ENCODE measurements at regions not wholly inside any gene's neighbourhood (a gene's known extent, or its start where the extent isn't known, plus 50 kb on each side); places are given as distances from the start of the nearest gene placed in this dataset.

DNA sequence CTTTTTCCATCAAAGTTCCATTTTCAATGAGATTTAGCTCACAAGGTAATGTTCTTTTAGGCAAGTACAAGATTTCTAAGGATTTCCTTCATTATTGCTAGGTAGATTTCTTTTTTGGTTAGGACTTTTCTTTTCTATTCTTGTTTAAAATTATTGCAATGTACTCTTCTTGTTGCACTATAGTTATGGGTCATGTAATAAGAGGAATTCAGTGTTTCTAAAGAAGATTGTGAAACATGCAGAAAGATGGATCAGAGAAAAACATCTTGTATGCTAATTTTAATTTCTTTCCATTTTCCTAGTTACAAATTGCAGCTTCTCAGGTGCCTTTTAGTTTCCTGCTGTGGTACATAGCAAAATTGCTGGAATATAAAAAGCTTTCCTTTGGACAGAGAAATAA, 56.1 kb downstream of the BTG1 start:
- H3K4me3 ChIP-seq (ENCODE audit: low read length): no peak overlapping the region
- no peaks in the 10 kb centered on the region for H3K36me3 ChIP-seq (replicated peaks; ENCODE audit: low read depth, low read length)
- no peak overlapping the region for H2AFZ ChIP-seq (ENCODE audit: low read depth, low read length)
- H3K79me2 ChIP-seq (ENCODE audit: low read length): peaks cover 29% of the 10 kb centered on the region
- no peak overlapping the region for H3K9ac ChIP-seq (ENCODE audit: low read length)
- no peaks in the 10 kb centered on the region for H4K20me1 ChIP-seq (ENCODE audit: insufficient read depth, low read length)
- H3K4me1 ChIP-seq (ENCODE audit: low read length): peaks cover 2% of the 10 kb centered on the region; the same call in 1 of the 2 replicates
- TF ChIP-seq EZH2phosphoT487 (IDR thresholded peaks at IDR 0.05; ENCODE audit: low read depth): no peak
- TF ChIP-seq, protein P1, sequence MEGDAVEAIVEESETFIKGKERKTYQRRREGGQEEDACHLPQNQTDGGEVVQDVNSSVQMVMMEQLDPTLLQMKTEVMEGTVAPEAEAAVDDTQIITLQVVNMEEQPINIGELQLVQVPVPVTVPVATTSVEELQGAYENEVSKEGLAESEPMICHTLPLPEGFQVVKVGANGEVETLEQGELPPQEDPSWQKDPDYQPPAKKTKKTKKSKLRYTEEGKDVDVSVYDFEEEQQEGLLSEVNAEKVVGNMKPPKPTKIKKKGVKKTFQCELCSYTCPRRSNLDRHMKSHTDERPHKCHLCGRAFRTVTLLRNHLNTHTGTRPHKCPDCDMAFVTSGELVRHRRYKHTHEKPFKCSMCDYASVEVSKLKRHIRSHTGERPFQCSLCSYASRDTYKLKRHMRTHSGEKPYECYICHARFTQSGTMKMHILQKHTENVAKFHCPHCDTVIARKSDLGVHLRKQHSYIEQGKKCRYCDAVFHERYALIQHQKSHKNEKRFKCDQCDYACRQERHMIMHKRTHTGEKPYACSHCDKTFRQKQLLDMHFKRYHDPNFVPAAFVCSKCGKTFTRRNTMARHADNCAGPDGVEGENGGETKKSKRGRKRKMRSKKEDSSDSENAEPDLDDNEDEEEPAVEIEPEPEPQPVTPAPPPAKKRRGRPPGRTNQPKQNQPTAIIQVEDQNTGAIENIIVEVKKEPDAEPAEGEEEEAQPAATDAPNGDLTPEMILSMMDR (IDR thresholded peaks at IDR 0.05; ENCODE audit: low read depth, low read length): no peak
- H3K4me2 ChIP-seq (ENCODE audit: low read length): no peak overlapping the region
- H3K27me3 ChIP-seq (ENCODE audit: low read depth, low read length): no peaks in the 10 kb centered on the region
- no peaks in the 10 kb centered on the region for H3K9me3 ChIP-seq (ENCODE audit: insufficient read depth, low read length)
- H3K27ac ChIP-seq (ENCODE audit: low read length): no peak overlapping the region

DNA sequence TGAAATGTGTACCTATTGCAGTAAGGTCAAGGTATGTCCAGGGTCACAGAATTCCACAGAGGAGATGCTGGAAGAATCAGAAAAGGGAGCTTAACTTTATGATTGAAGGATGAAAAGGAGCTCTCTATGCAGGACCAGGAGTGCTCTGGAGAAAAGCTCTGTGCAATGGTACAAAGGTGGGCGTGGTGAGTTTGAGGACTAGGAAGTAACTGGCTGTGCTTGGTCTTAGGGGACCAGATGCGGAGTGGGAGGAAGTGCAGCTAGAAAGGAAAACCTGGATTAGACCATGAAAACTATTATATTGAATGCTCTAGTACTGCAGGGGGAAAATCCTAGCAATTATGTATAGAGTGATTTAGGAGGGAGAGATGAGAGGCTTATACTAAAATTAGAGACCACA, 56.8 kb downstream of the BTG1 start:
- Histone ChIP-seq H3K27ac (ENCODE audit: low read length) (no peak overlapping the region), H3K27me3 (ENCODE audit: low read depth, low read length) (no peaks in the 10 kb centered on the region), H3K36me3 (replicated peaks; ENCODE audit: low read depth, low read length) (no peaks in the 10 kb centered on the region), H3K9me3 (ENCODE audit: insufficient read depth, low read length) (no peaks in the 10 kb centered on the region), H4K20me1 (ENCODE audit: insufficient read depth, low read length) (no peaks in the 10 kb centered on the region), H2AFZ (ENCODE audit: low read depth, low read length) (no peak overlapping the region), H3K79me2 (ENCODE audit: low read length) (peaks cover 32% of the 10 kb centered on the region), H3K4me1 (ENCODE audit: low read length) (no peaks in the 10 kb centered on the region; the same call in 1 of the 2 replicates), H3K9ac (ENCODE audit: low read length) (no peak overlapping the region), H3K4me3 (ENCODE audit: low read length) (no peak overlapping the region), H3K4me2 (ENCODE audit: low read length) (no peak overlapping the region)
- TF ChIP-seq, protein P1 (IDR thresholded peaks at IDR 0.05; ENCODE audit: low read depth, low read length): no peak
- no peak for TF ChIP-seq EZH2phosphoT487 (IDR thresholded peaks at IDR 0.05; ENCODE audit: low read depth)

DNA sequence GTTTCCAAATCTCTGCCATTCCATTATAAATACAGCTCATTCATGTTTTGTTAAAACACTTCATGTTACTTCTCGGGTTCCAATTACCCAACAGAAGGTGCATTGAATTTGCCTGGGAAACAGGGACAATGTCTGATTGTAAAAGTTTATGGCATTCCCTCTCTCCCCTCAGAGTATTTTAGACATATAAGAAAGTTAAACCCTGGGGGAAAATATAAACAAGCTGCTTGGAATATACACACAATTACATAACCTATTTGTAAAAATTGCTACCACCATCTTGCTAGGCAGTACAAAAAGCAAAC, 60.0 kb downstream of the BTG1 start:
- peaks cover 29% of the 10 kb centered on the region for H3K79me2 ChIP-seq (ENCODE audit: low read length)

DNA sequence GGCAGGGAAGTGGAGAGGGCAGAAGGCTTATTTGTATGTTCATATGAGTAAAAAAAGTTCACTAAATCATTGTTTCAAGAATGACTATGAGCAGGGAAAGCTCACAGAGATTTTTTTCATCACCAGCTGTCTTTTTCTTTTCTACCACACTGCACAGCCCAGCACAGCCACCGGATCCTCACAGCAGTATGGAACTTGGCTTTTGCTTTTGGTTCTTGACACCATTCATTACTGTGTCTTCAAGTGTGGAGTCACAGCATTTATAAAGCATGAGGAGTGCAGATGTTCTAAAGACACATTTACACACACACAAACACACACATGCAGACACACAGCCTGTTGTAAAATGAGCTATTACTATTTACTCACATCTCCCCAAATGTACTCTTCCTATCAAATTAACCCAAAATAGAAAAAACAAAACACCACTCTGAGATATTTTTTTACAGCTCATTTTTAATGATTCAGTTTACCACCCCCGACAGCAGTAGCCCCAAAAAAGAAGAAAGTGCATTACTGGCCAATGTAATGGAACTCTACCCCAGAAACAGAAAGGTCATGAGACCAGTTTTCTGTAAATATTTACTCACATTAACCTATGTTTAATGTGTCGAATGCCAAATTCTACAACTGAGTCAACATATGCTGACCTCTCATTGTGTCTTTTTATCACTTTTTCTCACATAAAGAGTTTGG, 60.5 kb downstream of the BTG1 start:
- peaks cover 29% of the 10 kb centered on the region for H3K79me2 ChIP-seq (ENCODE audit: low read length)
- no peak overlapping the region for H3K4me2 ChIP-seq (ENCODE audit: low read length)
- no peaks in the 10 kb centered on the region for H3K9me3 ChIP-seq (ENCODE audit: insufficient read depth, low read length)
- H3K27me3 ChIP-seq (ENCODE audit: low read depth, low read length): no peaks in the 10 kb centered on the region
- no peak overlapping the region for H3K27ac ChIP-seq (ENCODE audit: low read length)
- no peak overlapping the region for H2AFZ ChIP-seq (ENCODE audit: low read depth, low read length)
- H3K36me3 ChIP-seq (replicated peaks; ENCODE audit: low read depth, low read length): no peaks in the 10 kb centered on the region
- H3K9ac ChIP-seq (ENCODE audit: low read length): no peak overlapping the region
- H3K4me1 ChIP-seq (ENCODE audit: low read length): peaks cover 17% of the 10 kb centered on the region
- H3K4me3 ChIP-seq (ENCODE audit: low read length): no peak overlapping the region
- TF ChIP-seq, protein P1 (IDR thresholded peaks at IDR 0.05; ENCODE audit: low read depth, low read length): no peak
- TF ChIP-seq EZH2phosphoT487 (IDR thresholded peaks at IDR 0.05; ENCODE audit: low read depth): no peak
- no peaks in the 10 kb centered on the region for H4K20me1 ChIP-seq (ENCODE audit: insufficient read depth, low read length)

More for the DNA sequence above, 60.0 kb downstream of the BTG1 start:
- no peak overlapping the region for H3K4me2 ChIP-seq (ENCODE audit: low read length)
- no peak for TF ChIP-seq EZH2phosphoT487 (IDR thresholded peaks at IDR 0.05; ENCODE audit: low read depth)
- TF ChIP-seq, protein P1 (IDR thresholded peaks at IDR 0.05; ENCODE audit: low read depth, low read length): no peak
- no peak overlapping the region for H3K27ac ChIP-seq (ENCODE audit: low read length)
- no peaks in the 10 kb centered on the region for H4K20me1 ChIP-seq (ENCODE audit: insufficient read depth, low read length)
- H3K9me3 ChIP-seq (ENCODE audit: insufficient read depth, low read length): no peaks in the 10 kb centered on the region
- peaks cover 12% of the 10 kb centered on the region for H3K4me1 ChIP-seq (ENCODE audit: low read length)
- H3K4me3 ChIP-seq (ENCODE audit: low read length): no peak overlapping the region
- H3K36me3 ChIP-seq (replicated peaks; ENCODE audit: low read depth, low read length): no peaks in the 10 kb centered on the region
- H3K27me3 ChIP-seq (ENCODE audit: low read depth, low read length): no peaks in the 10 kb centered on the region
- H3K9ac ChIP-seq (ENCODE audit: low read length): no peak overlapping the region
- H2AFZ ChIP-seq (ENCODE audit: low read depth, low read length): no peak overlapping the region

Measured in OCI-LY3 (cell line).